ENCODE measurements at regions not wholly inside any gene's neighbourhood (a gene's known extent, or its start where the extent isn't known, plus 50 kb on each side); places are given as distances from the start of the nearest gene placed in this dataset.

DNA sequence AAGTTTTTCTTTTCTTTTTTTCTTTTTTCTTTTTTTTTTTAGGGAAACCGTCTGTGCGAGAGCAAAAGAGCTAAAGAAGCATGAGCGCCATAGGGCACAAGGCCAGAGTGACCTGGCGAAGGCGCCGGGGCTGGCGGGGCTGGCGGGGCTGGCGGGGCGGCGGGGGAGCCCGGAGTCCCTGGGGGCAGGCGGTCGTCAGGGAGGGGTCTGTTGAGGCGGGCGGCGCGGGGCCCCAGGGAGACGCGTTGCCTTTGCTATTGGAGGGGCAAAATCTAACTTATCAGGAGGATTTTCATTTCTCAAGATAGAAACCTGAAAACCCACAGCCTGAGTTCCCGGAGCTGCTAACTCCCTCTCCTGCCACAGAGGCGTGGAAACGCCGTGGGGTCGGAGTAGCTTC, 135.6 kb upstream of the SMAD1 start:
- no peak for DNase-seq

DNA sequence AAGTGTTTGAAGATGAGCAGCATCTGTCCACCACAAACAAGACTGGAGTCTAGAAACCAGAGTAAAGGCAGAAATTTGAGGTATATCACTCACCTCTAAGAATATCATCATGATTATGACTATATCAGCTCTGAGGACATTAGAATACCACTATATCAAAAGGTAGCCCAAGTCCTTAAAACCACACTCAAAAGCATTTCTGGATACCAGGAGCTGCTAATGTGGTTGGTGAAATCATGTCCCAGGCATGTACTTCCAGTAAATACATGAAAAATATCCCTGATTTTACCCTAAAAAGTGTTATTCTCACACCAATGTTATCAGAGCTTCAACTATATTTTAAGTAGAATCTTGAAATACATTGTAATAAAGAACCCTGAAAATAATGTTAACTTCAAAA, 136.3 kb upstream of the SMAD1 start:
- DNase-seq = no peak

DNA sequence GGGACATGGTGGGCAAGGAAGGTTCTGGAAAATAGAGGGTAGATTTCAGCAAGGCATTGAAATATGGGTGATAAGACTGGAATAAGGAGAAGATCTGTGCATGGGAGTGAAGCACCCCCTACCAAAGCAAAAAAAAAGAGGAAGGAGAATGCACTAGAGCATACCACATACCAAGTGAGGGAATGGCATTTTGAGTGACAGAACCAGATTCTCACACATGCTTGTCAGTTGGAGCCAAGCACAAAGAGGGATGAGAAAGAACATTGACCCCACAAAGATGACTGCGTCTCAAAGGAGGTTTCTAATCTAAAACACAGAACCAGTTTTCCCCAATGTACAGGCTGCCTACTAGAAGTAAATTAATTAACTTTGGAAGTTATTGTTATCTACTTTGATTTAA, 140.3 kb upstream of the SMAD1 start:
- no peak for DNase-seq

- no peak for DNase-seq
Observed at GRCh38 chr4:145340071-145340675, 141.5 kb upstream of the SMAD1 start.

DNA sequence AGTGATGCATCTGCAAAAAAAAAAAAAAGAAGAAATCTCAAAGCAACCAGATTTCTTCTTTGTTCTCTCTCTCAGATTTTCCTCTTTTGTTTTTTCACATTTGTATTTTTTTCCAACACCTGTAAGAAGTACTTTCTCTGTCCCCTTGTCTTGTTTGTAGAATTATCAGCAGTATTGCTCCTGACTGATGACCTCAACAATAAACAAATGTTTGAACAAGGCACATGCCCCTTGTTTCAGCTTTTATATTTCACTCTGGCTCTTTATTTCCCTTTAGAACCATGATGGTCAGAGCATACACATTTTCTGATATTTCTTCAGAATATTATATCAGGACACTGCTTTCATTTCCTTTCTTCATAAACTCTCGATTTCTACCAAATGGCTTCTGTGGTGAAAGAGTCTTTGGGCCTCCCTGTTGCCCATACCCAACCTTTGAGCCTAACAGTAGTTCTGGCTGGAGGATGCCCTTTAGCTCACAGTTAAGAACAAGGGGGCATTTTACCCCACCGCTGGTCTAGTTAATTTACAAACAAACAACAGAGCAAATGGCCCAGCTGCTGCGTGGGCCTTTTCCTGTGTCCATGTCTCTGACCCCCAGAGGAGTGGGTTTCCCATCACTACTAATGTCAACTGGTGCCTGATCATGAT, 142.5 kb upstream of the SMAD1 start:
- DNase-seq = no peak

DNA sequence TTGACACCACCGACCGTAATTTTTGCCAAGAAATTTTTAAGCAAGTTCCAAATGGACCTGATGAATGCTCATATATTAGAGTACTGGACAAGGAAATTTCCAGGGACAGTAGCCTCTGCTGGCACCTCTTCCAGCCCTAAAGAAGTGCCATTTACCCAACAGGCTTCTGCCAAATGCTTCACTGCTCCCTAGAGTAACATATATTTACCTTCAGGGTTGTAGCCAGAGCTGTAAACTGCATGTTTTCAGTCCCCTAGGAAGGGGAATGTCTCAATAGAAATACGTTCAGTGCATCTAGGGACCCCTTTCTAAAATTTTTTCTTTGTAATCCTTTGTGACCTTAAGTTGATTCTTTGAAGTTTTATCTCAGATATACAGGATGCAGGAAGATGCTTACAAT, 143.1 kb upstream of the SMAD1 start:
- DNase-seq = no peak

DNA sequence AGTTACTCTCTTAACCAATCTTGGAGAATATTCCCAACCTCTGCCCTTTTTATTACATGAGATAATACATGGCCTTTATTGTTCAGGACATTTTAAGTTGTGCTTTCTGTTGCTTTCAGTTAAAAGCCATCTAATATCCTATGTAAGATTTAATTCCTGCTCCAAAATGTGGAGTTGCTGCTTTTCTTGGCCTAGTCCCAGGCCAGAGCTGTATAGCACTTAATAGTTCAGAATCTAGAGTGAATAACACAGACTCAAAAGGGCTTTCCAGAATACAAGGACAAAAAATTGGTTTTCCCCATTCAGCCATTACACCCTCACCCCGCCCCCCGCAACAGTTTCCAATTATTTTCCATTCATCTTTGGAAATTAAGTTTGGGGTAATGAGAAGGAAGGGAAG, 144.3 kb upstream of the SMAD1 start:
- no peak for DNase-seq

- DNase-seq = no peak
Observed at GRCh38 chr4:145333786-145334185, 147.9 kb upstream of the SMAD1 start.

- no peak for DNase-seq
Observed at GRCh38 chr4:145326491-145326890, 146.1 kb upstream of the OTUD4 start.

GRCh38 chr4:145324161-145324560, 143.8 kb upstream of the OTUD4 start:
- DNase-seq = no peak

- no peak for DNase-seq
Observed at GRCh38 chr4:145320294-145320693, 139.9 kb upstream of the OTUD4 start.

DNA sequence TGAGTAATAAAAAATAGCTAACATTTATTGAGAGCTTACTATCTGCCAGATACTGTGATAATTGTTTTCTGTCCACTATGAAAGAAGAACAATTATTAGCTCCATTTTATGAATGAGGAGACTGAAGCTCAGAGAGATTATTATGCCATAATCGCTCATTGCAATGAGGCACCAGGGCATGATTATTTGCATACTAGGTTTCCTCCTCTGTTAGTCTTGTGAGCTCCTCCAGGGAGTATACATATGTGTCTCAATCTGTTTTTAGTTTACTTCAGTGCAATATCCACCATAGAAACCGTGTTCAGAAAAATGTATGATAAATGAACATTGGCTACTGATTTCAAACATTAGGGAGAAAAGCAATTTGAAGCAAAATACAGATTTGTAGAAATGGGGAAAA, 139.4 kb upstream of the OTUD4 start:
- DNase-seq = no peak

DNA sequence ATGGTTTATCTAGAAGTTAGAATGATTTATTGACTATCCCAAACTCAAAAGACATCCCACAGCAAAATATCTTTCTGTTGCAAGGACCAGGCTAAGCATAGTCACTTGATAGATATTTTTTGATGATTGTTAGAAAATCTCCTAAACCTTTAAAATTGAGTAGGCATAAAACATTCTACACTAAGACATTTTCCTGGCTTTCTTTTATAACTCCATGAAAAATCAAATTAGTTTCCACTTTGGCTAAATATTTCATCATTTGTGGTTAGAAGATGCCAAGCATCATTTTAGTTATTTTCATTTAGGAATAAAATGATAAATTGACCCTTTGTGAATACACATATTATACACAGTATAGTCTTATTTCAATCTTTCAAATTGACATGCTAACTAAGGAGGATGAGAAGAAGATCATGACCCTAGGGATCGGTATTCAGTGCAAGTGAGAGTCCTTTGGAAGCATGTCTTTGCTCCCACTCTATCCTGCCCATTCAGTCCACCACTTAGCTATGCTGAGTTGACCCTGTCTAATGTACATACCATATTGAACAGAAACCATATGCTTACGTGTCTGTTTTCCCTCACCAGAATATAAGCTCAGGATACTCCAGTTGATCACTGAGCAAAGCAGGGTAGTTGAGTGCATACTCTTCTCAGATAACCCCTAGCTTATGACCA, 136.6 kb upstream of the OTUD4 start:
- no peak for DNase-seq

- DNase-seq = no peak
Observed at GRCh38 chr4:145315811-145316225, 135.4 kb upstream of the OTUD4 start.

GRCh38 chr4:145308598-145308997, 128.2 kb upstream of the OTUD4 start:
- DNase-seq = no peak

DNA sequence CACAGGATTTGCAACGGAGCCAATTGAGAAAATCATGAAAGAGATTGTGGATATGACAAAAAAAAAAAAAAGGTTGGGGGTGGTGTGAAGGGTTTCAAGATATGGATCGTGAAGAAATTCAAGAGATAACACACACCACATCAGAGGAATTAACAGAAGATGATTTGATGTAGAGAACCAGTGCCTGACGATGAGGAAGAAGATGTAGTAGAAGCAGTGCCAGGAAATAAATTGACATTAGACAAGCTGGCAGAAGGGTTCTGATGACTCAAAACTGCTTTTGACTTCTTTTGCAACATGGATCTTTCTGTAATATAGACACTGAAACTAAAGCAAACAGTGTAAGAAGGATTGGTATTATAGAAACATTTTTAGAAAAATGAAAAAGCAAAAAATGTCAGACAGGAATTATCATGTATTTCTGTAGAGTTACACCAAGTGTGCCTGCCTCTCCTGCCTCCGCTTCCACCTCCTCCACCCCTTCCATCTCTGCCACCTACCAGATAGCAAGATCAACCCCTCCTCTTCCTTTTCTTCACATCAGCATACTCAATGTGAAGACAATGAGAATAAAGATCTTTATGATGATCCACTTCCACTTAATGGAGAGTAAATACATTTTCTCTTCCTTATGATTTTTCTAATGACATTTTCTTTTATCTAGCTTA, 127.5 kb upstream of the OTUD4 start:
- DNase-seq = no peak

DNA sequence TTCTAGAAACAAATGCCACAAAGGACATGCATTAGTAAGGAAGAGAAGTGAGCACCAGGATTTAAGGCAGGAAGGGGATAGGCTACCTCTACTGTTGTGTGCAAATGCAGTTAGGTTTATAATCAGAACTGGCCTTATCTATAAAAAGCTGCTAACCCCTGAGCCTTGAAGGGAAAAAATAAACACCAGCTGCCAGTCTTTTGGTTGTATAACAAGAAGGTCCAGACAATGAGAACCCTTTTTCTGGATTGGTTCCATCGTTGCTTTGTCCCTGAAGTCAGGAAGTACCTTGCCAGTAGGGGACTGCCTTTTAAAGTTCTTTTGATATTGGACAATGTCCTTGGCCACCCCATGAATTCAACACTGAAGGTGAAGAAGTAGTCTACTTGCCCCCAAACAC, 126.7 kb upstream of the OTUD4 start:
- DNase-seq = no peak

- no peak for DNase-seq
Observed at GRCh38 chr4:145302725-145303124, 122.3 kb upstream of the OTUD4 start.

DNA sequence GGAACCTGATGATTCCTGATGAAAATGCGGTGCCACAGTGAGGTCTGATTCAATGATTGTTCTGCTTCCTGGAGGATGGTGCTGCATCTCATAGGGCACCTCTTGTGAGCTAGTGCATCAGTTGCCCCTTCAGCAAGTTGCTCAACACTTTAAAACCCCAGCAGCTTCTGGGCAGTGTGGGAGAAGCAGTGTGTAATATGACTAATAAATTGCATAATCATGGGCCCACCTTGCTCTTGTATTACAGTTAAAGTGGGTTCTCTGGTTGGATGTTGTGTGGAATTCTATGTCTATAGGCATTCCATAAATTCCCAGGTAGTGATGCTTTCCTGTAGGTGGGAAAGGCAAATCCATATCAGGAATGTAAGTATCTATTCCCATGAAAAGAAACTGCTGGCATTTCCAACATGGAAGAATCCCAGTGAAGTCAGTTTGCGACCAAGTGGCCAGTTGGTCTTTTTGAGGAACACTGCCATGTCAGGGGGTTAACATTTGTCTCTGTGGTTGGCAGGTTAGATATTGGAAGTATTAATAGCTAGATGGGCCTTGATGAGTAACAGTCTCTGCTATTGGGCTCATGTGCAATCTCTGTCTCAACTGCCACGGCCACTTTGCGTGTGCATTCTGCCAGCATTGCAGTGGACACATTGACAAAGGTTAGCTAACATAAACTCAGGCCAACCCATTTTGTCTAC, 121.1 kb upstream of the OTUD4 start:
- DNase-seq = no peak

DNA sequence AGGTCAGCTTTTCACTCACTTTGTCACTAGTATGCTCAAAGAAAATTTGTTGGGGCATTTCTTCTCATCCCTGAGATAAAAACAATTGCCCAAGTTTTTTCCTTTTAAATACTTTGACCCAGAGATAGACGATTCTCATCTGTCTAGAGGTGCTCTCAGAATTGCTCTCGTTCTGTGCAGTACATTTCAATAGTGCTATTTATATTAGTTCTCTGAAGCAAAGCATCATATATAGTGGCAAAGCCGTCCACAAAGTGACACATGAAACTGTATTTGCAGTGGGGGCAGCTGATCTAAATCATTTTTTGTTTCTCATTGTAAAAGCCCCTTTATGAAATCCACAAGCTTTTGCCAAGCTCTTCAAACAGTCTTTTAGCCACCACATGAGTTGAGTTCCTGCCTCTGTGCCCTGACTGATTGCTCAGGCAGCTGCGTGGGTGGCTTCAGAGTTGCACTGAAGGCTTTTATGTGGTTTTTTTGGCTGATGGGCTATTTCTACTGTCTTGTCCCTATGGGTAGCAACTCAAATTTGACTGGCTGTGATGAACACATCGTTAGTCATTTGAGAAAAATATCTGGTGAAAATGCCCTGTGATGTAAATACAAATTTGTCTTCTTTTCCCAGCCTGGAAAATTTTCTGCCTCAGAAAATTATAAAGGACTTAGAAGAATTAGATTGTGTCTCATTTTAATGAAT, 119.1 kb upstream of the OTUD4 start:
- DNase-seq = peak; percentile 10

DNA sequence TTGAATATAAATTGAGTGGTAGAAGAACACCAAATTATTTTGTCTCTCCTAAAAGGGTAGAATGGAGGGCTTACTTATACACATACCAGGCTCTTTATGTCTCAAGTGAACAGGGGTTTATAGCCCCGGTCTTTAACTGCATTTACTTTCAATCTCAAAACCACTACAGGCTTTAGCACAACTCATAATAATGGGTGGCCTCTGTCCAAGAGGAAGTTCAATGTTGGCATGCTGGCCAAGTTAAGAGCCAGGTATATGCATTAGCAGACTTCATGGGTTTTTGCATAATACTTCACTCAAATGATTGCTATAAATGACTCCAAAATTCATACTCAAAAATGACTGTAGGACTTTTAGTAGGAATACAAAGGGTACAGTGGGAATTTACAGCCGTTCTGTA, 118.5 kb upstream of the OTUD4 start:
- no peak for DNase-seq

- DNase-seq = no peak
Observed at GRCh38 chr4:145297556-145297955, 117.2 kb upstream of the OTUD4 start.

GRCh38 chr4:145295547-145295946, 115.2 kb upstream of the OTUD4 start:
- DNase-seq = no peak

Data from central memory CD4-positive, alpha-beta T cell (primary cell).